ENCODE measurements at regions not wholly inside any gene's neighbourhood (a gene's known extent, or its start where the extent isn't known, plus 50 kb on each side); places are given as distances from the start of the nearest gene placed in this dataset.
A peak's percentile ranks its signal among the peaks of the same experiment; 100 is the strongest.

DNA sequence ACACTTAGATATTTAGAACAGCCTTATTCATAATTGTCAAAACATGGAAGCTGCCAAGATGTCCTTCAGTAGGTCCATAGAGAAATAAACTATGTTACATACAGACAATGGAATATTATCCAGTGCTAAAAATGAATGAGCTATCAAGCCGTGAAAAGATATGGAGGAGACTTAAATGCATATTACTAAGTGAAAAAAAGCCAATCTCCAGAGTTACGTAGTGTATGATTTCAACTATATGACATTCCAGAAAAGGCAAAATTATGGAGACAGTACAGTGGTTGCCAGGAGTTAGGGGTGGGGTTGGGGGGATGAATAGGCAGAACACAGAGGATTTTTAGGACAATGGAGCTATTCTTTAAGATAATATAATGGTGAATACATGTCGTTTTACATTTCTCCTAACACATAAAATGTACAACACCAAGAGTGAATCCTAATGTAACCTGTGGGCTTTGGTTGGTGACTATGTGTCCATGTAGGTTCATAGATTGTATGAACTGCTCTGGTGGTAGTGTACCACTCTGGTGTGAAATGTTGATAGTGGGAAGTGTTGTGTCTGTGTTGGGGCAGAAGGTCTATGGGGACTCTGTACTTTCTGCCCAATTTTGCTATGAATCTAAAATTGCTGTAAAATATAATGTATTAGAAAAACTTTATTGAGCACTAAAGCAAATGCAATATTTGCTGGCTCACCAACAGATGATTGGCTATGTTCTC is 122.6 kb downstream of the USP22 start:
- peak overlapping the region in 1 of 2 donors; percentile 51 for H3K27ac ChIP-seq
- no peaks in the 10 kb centered on the region for H3K27me3 ChIP-seq
- WGBS, 3 donors = 51 to 61% (median 59%) methylated on average over 3 of the region's 3 CpGs

DNA sequence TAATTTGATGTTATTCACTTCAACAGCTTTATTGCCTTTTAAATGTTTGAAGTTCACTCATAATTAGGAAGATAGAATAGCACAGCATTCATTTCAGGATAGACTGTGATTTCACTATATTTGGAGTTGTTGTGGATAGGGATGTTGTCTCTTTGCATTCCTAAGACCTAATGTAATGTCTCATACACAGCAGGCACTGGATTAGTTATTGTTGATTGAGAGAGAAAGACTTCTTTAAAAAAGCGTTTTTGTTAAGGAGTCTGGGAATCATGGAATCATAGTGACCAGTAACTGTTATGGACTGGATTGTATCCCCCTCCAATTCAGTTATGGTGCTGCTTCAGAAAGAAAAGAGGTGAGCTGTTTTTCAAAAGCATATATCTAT is 122.0 kb downstream of the USP22 start:
- intact Hi-C loops (cut with DNase I) = no loop called here
- TF ChIP-seq EP300 (IDR thresholded peaks at IDR 0.05) (no peak), POLR2A (IDR thresholded peaks at IDR 0.05) (no peak)
- TF ChIP-seq, protein P1, sequence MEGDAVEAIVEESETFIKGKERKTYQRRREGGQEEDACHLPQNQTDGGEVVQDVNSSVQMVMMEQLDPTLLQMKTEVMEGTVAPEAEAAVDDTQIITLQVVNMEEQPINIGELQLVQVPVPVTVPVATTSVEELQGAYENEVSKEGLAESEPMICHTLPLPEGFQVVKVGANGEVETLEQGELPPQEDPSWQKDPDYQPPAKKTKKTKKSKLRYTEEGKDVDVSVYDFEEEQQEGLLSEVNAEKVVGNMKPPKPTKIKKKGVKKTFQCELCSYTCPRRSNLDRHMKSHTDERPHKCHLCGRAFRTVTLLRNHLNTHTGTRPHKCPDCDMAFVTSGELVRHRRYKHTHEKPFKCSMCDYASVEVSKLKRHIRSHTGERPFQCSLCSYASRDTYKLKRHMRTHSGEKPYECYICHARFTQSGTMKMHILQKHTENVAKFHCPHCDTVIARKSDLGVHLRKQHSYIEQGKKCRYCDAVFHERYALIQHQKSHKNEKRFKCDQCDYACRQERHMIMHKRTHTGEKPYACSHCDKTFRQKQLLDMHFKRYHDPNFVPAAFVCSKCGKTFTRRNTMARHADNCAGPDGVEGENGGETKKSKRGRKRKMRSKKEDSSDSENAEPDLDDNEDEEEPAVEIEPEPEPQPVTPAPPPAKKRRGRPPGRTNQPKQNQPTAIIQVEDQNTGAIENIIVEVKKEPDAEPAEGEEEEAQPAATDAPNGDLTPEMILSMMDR (IDR thresholded peaks at IDR 0.05) = no peak
- no peaks in the 10 kb centered on the region for H3K27me3 ChIP-seq
- H3K9me3 ChIP-seq = no peaks in the 10 kb centered on the region
- H3K4me3 ChIP-seq = no peak overlapping the region
- DNase-seq = no peak
- no peaks in the 10 kb centered on the region for H3K36me3 ChIP-seq
- peak overlapping the region in 1 of 2 donors; percentile 51 for H3K27ac ChIP-seq
- WGBS, 3 donors = 3 to 9% (median 6%) methylated on average over 1 of the region's 1 CpG
- H3K4me1 ChIP-seq (ENCODE audit: insufficient read depth) = peaks cover 2% of the 10 kb centered on the region

More for the DNA sequence above, 122.6 kb downstream of the USP22 start:
- no peak overlapping the region for H3K4me3 ChIP-seq
- intact Hi-C loops (cut with DNase I) = no loop called here
- no peaks in the 10 kb centered on the region for H3K9me3 ChIP-seq
- no peak for DNase-seq
- no peak for TF ChIP-seq POLR2A (IDR thresholded peaks at IDR 0.05)
- TF ChIP-seq, protein P1 (IDR thresholded peaks at IDR 0.05) = no peak
- TF ChIP-seq EP300 (IDR thresholded peaks at IDR 0.05) = no peak
- no peaks in the 10 kb centered on the region for H3K36me3 ChIP-seq
- peaks cover 2% of the 10 kb centered on the region for H3K4me1 ChIP-seq (ENCODE audit: insufficient read depth)

DNA sequence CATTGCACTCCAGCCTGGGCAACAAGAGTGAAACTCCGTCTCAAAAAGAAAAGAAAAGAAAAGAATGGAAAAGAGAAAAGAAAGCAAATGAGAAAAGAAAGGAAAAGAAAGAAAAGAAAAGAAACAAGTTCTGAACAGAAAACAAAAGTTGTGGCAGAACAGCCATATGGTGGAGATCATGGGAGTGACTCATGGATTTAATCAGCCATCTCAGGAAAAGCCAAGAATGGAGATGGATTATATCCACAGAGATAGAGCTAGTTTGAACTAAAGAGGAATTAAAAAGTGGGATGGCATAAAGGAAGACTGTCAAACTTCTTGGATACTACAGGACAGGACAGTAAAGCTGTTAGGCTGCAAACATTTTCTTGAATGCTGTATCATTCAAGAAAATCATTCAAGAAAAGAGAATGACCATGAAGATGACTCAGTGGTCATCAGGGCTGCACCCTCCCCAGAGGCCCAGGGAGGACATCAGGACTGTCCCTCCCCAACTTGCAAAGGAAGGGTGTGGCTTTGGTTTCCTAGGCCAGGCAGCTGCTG is 120.6 kb downstream of the USP22 start:
- no peak for DNase-seq
- TF ChIP-seq, protein P1 (IDR thresholded peaks at IDR 0.05) = no peak
- TF ChIP-seq EP300 (IDR thresholded peaks at IDR 0.05) (no peak), POLR2A (IDR thresholded peaks at IDR 0.05) (no peak)
- peak overlapping the region; percentile 5 to 15 for H3K27ac ChIP-seq
- no peak overlapping the region for H3K4me3 ChIP-seq
- no peaks in the 10 kb centered on the region for H3K27me3 ChIP-seq
- peaks cover 2% of the 10 kb centered on the region for H3K4me1 ChIP-seq (ENCODE audit: insufficient read depth)
- intact Hi-C loops (cut with DNase I) = no loop called here
- no peaks in the 10 kb centered on the region for H3K9me3 ChIP-seq
- WGBS, 3 donors = 87 to 88% (median 88%) methylated on average over 1 of the region's 1 CpG
- H3K36me3 ChIP-seq = no peaks in the 10 kb centered on the region

DNA sequence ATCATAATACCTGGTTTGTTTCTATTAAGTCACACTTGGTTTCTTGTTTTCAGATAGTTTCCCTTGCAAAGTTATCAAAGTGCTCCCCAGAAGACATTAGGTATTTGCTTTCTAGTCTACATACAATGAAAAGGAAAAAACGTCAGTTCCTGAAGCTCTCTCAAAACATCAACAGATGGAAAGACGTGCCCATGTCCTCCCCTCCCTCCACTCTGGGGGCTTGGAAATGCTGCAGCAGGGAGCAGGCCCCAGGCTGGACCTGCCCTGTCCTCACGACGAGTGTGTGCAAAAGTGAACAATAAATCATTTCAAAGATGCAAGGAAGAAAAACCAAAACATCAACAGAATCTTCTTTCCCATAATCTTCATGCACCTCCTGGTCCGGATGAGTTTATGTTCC is 118.5 kb downstream of the USP22 start:
- DNase-seq = no peak
- peak overlapping the region; percentile 13 for H3K4me3 ChIP-seq
- no peaks in the 10 kb centered on the region for H3K36me3 ChIP-seq
- intact Hi-C loops (cut with DNase I) = no loop called here
- 13 to 16% (median 14%) methylated on average over 5 of the region's 5 CpGs for WGBS, 3 donors
- H3K9me3 ChIP-seq = no peaks in the 10 kb centered on the region
- H3K27me3 ChIP-seq = no peaks in the 10 kb centered on the region
- TF ChIP-seq, protein P1 (IDR thresholded peaks at IDR 0.05) = no peak
- no peak for TF ChIP-seq POLR2A (IDR thresholded peaks at IDR 0.05)
- TF ChIP-seq EP300 (IDR thresholded peaks at IDR 0.05) = no peak
- peak overlapping the region in 1 of 2 donors; percentile 35 for H3K27ac ChIP-seq
- H3K4me1 ChIP-seq (ENCODE audit: insufficient read depth) = peaks cover 2% of the 10 kb centered on the region
